ENCODE measurements at regions not wholly inside any gene's neighbourhood (a gene's known extent, or its start where the extent isn't known, plus 50 kb on each side); places are given as distances from the start of the nearest gene placed in this dataset.

DNA sequence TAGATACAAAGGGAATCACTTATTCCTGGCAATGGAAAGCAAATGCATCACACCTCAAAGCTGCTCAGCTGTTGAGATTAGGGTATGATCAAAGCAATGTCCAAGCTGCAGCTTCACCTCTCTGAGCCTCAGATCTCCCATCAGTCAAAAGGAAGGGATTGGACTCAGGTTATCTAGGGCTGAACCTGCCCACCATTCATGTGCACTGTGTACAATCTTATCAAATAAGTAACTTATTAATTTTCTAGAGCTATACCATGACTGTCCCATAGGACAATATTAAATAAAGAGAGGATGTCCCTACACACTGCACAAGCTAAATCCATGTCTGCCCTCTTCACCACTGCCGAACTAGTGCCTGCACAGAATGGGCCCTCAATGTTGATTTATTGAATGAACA, 127.0 kb downstream of the HSD17B3 start:
- TF ChIP-seq TEAD4 (IDR thresholded peaks at IDR 0.05): no peak
- TF ChIP-seq EP300 (IDR thresholded peaks at IDR 0.05; ENCODE audit: borderline replicate concordance): no peak
- TF ChIP-seq YY1 (IDR thresholded peaks at IDR 0.05; ENCODE audit: low read depth): no peak
- TF ChIP-seq, protein P1, sequence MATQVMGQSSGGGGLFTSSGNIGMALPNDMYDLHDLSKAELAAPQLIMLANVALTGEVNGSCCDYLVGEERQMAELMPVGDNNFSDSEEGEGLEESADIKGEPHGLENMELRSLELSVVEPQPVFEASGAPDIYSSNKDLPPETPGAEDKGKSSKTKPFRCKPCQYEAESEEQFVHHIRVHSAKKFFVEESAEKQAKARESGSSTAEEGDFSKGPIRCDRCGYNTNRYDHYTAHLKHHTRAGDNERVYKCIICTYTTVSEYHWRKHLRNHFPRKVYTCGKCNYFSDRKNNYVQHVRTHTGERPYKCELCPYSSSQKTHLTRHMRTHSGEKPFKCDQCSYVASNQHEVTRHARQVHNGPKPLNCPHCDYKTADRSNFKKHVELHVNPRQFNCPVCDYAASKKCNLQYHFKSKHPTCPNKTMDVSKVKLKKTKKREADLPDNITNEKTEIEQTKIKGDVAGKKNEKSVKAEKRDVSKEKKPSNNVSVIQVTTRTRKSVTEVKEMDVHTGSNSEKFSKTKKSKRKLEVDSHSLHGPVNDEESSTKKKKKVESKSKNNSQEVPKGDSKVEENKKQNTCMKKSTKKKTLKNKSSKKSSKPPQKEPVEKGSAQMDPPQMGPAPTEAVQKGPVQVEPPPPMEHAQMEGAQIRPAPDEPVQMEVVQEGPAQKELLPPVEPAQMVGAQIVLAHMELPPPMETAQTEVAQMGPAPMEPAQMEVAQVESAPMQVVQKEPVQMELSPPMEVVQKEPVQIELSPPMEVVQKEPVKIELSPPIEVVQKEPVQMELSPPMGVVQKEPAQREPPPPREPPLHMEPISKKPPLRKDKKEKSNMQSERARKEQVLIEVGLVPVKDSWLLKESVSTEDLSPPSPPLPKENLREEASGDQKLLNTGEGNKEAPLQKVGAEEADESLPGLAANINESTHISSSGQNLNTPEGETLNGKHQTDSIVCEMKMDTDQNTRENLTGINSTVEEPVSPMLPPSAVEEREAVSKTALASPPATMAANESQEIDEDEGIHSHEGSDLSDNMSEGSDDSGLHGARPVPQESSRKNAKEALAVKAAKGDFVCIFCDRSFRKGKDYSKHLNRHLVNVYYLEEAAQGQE (IDR thresholded peaks at IDR 0.05; ENCODE audit: low read depth): no peak
- TF ChIP-seq CREB1 (IDR thresholded peaks at IDR 0.05; ENCODE audit: low read depth): no peak
- TF ChIP-seq USF1 (IDR thresholded peaks at IDR 0.05): no peak
- TF ChIP-seq MAX (IDR thresholded peaks at IDR 0.05): no peak
- no peak for TF ChIP-seq CEBPB (IDR thresholded peaks at IDR 0.05)
- TF ChIP-seq TAF1 (IDR thresholded peaks at IDR 0.05; ENCODE audit: low read depth): no peak
- no peak for TF ChIP-seq TCF12 (IDR thresholded peaks at IDR 0.05; ENCODE audit: low read depth)
- TF ChIP-seq NFIC (IDR thresholded peaks at IDR 0.05): no peak

Data from Ishikawa (cell line).